ENCODE measurements at regions not wholly inside any gene's neighbourhood (a gene's known extent, or its start where the extent isn't known, plus 50 kb on each side); places are given as distances from the start of the nearest gene placed in this dataset.

GRCh38 chr2:137897082-137897481 lies 67.2 kb upstream of the HNMT start:
- Histone ChIP-seq H2AFZ (ENCODE audit: control insufficient read depth, low read depth, low read length) (no peak overlapping the region), H3K27me3 (replicated peaks in 1 of 2; ENCODE audit: control insufficient read depth in 2 of 2, insufficient read depth in 2 of 2, low read length in 1 of 2) (no peaks in the 10 kb centered on the region; a peak in 2 of 4 replicates), H3K4me1 (ENCODE audit: control insufficient read depth, insufficient read depth, low read length) (no peaks in the 10 kb centered on the region), H3K9ac (ENCODE audit: control insufficient read depth, insufficient read depth, low read length) (no peak overlapping the region), H3K4me3 (no peak overlapping the region), H3K9me3 (replicated peaks; ENCODE audit: control insufficient read depth, insufficient read depth, low read length) (no peaks in the 10 kb centered on the region), H3K4me2 (ENCODE audit: control insufficient read depth, insufficient read depth) (no peak overlapping the region), H3K79me2 (ENCODE audit: control insufficient read depth, insufficient read depth, low read length) (no peaks in the 10 kb centered on the region), H3K27ac (ENCODE audit: control insufficient read depth, insufficient read depth) (no peak overlapping the region), H3K36me3 (ENCODE audit: control insufficient read depth in 2 of 2, insufficient read depth in 2 of 2, low read length in 1 of 2) (no peaks in the 10 kb centered on the region), H4K20me1 (ENCODE audit: control insufficient read depth, insufficient read depth) (no peaks in the 10 kb centered on the region)
- BruUV-seq (replicated peaks) = no TSS peak
- ATAC-seq (no peak), FAIRE-seq (no peak), DNase-seq (ENCODE audit: low read depth, low spot score) (no peak)
- ChIA-PET RAD21 (ENCODE audit: unreplicated experiment) (interaction anchor here (0.7 kb wide), 1 partner anchor 13 kb away, joined by 3 read pairs; no protein-coding TSS in a partner anchor), POLR2A (interaction anchor here (0.6 kb wide), 1 partner anchor 693 kb away, joined by 3 read pairs; no protein-coding TSS in a partner anchor), CTCF (no interaction called here), SMC1A (ENCODE audit: uncharacterized antibody, unreplicated experiment) (no interaction called here)
- WGBS (ENCODE audit: insufficient coverage, insufficient replicate concordance, low lambda C conversion rate, missing lambda C conversion rate) = 83% methylated on average over 1 of the region's 1 CpG
- in situ Hi-C loops (cut with MboI) (loop anchor here (25.0 kb wide), 1 partner anchor 890 kb away; the partner anchor contains the start of gene NXPH2), intact Hi-C loops (cut with micrococcal nuclease; ENCODE audit: unreplicated experiment) (no loop called here)
- TF ChIP-seq ZSCAN29 (IDR thresholded peaks at IDR 0.05) = no peak
- no peak for TF ChIP-seq NR2F1 (conservative IDR thresholded peaks at IDR 0.05)
- TF ChIP-seq SUZ12 (IDR thresholded peaks at IDR 0.05; ENCODE audit: unreplicated experiment) = no peak
- no peak for TF ChIP-seq ZBTB33 (IDR thresholded peaks at IDR 0.05)
- no peak for TF ChIP-seq RAD21 (IDR thresholded peaks at IDR 0.05; ENCODE audit: insufficient read depth, low read depth, low read length)
- no peak for TF ChIP-seq CHD1 (IDR thresholded peaks at IDR 0.05; ENCODE audit: low read depth, low read length)
- no peak for TF ChIP-seq SMC3 (IDR thresholded peaks at IDR 0.05; ENCODE audit: borderline replicate concordance, low read length)
- TF ChIP-seq SMAD5 (IDR thresholded peaks at IDR 0.05; ENCODE audit: low read depth) = no peak
- TF ChIP-seq POLR2AphosphoS5 (IDR thresholded peaks at IDR 0.05; ENCODE audit: low read length) = no peak
- no peak for TF ChIP-seq MLLT1 (IDR thresholded peaks at IDR 0.05)
- TF ChIP-seq, protein P1, sequence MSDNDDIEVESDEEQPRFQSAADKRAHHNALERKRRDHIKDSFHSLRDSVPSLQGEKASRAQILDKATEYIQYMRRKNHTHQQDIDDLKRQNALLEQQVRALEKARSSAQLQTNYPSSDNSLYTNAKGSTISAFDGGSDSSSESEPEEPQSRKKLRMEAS (IDR thresholded peaks at IDR 0.05; ENCODE audit: low read depth, low read length) = no peak
- TF ChIP-seq NRF1 (conservative IDR thresholded peaks at IDR 0.05; ENCODE audit: low read depth, low read length) = no peak
- TF ChIP-seq EGR1 (IDR thresholded peaks at IDR 0.05; ENCODE audit: borderline replicate concordance in 1 of 2, low read depth in 2 of 2, low read length in 2 of 2) = no peak
- TF ChIP-seq CHD2 (IDR thresholded peaks at IDR 0.05; ENCODE audit: borderline replicate concordance, low read depth, low read length) = no peak
- no peak for TF ChIP-seq FOS (IDR thresholded peaks at IDR 0.05; ENCODE audit: borderline replicate concordance, extremely low read depth, insufficient read length)
- TF ChIP-seq CTCF (IDR thresholded peaks at IDR 0.05 in 2 of 3, conservative IDR thresholded peaks at IDR 0.05 in 1 of 3; ENCODE audit: control insufficient read depth in 2 of 3, extremely low read depth in 1 of 3, insufficient read depth in 1 of 3, low read depth in 3 of 3, low read length in 3 of 3) = no peak
- no peak for TF ChIP-seq NFIC (IDR thresholded peaks at IDR 0.05; ENCODE audit: low read depth, low read length)
- TF ChIP-seq, protein P2, sequence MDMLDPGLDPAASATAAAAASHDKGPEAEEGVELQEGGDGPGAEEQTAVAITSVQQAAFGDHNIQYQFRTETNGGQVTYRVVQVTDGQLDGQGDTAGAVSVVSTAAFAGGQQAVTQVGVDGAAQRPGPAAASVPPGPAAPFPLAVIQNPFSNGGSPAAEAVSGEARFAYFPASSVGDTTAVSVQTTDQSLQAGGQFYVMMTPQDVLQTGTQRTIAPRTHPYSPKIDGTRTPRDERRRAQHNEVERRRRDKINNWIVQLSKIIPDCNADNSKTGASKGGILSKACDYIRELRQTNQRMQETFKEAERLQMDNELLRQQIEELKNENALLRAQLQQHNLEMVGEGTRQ (IDR thresholded peaks at IDR 0.05; ENCODE audit: borderline replicate concordance, low read depth, low read length) = no peak
- no peak for TF ChIP-seq GATAD2B (conservative IDR thresholded peaks at IDR 0.05; ENCODE audit: low read depth)
